ENCODE measurements at regions not wholly inside any gene's neighbourhood (a gene's known extent, or its start where the extent isn't known, plus 50 kb on each side); places are given as distances from the start of the nearest gene placed in this dataset.

GRCh38 chr18:44013871-44014270 lies 666.8 kb upstream of the SETBP1 start:
- no peak for DNase-seq

- DNase-seq = no peak
Measured at GRCh38 chr18:44025421-44025820, 655.3 kb upstream of the SETBP1 start.

- no peak for DNase-seq
Measured at GRCh38 chr18:44028109-44028508, 652.6 kb upstream of the SETBP1 start.

GRCh38 chr18:44031063-44031462 lies 649.6 kb upstream of the SETBP1 start:
- DNase-seq = no peak

- no peak for DNase-seq
Measured at GRCh38 chr18:44033144-44033701, 647.5 kb upstream of the SETBP1 start.

- DNase-seq = no peak
Measured at GRCh38 chr18:44035554-44035953, 645.1 kb upstream of the SETBP1 start.

- no peak for DNase-seq
Measured at GRCh38 chr18:44036501-44036900, 644.2 kb upstream of the SETBP1 start.

GRCh38 chr18:44039216-44039615 lies 641.5 kb upstream of the SETBP1 start:
- DNase-seq = no peak

GRCh38 chr18:44039826-44040225 lies 640.9 kb upstream of the SETBP1 start:
- no peak for DNase-seq

GRCh38 chr18:44041553-44041952 lies 639.1 kb upstream of the SETBP1 start:
- no peak for DNase-seq

GRCh38 chr18:44041961-44042360 lies 638.7 kb upstream of the SETBP1 start:
- DNase-seq = no peak

- no peak for DNase-seq
Measured at GRCh38 chr18:44046376-44046975, 634.2 kb upstream of the SETBP1 start.

GRCh38 chr18:44047585-44047984 lies 633.1 kb upstream of the SETBP1 start:
- no peak for DNase-seq

GRCh38 chr18:44048435-44048834 lies 632.3 kb upstream of the SETBP1 start:
- no peak for DNase-seq

GRCh38 chr18:44048846-44049245 lies 631.8 kb upstream of the SETBP1 start:
- DNase-seq = no peak

GRCh38 chr18:44051026-44051425 lies 629.7 kb upstream of the SETBP1 start:
- no peak for DNase-seq

- no peak for DNase-seq
Measured at GRCh38 chr18:44054514-44054913, 626.2 kb upstream of the SETBP1 start.

GRCh38 chr18:44060197-44060596 lies 620.5 kb upstream of the SETBP1 start:
- DNase-seq = no peak

GRCh38 chr18:44061438-44061837 lies 619.2 kb upstream of the SETBP1 start:
- DNase-seq = no peak

- DNase-seq = no peak
Measured at GRCh38 chr18:44062345-44062744, 618.3 kb upstream of the SETBP1 start.

- DNase-seq = no peak
Measured at GRCh38 chr18:44065206-44065605, 615.5 kb upstream of the SETBP1 start.

- no peak for DNase-seq
Measured at GRCh38 chr18:44066541-44066940, 614.1 kb upstream of the SETBP1 start.

- DNase-seq = no peak
Measured at GRCh38 chr18:44067186-44067585, 613.5 kb upstream of the SETBP1 start.

GRCh38 chr18:44075038-44075437 lies 605.6 kb upstream of the SETBP1 start:
- no peak for DNase-seq

- no peak for DNase-seq
Measured at GRCh38 chr18:44079606-44080005, 601.1 kb upstream of the SETBP1 start.
